H9 (cell line): ENCODE measurements at regions not wholly inside any gene's neighbourhood (a gene's known extent, or its start where the extent isn't known, plus 50 kb on each side); places are given as distances from the start of the nearest gene placed in this dataset.

Source experiments
- DNase-seq: peaks from one replicate; pipeline ENCODE4 v3.0.0-alpha.2; 2017
- H2AFZ ChIP-seq: one replicate; pipeline ENCODE4 v1.6.1; 2013; ENCODE audit warnings: mild to moderate bottlenecking, low read length, control low read depth, moderate library complexity
- H2AK5ac ChIP-seq: 2 replicates; pipeline ENCODE4 v1.6.1; 2013; ENCODE audit warnings: low read length, control low read depth, mixed read lengths; ENCODE audit not compliant: insufficient read length
- H2BK120ac ChIP-seq: one replicate; pipeline ENCODE4 v1.6.1; 2013; ENCODE audit warnings: low read depth, mild to moderate bottlenecking, low read length, control low read depth, inconsistent platforms; ENCODE audit not compliant: poor library complexity, severe bottlenecking
- H2BK12ac ChIP-seq: 2 replicates; pipeline ENCODE4 v1.6.1; 2013; ENCODE audit warnings: low read length, control low read depth, mixed read lengths, low read depth; ENCODE audit not compliant: insufficient read length
- H2BK15ac ChIP-seq: 2 replicates; pipeline ENCODE4 v1.6.1; 2013; ENCODE audit warnings: low read depth, low read length, control low read depth
- H2BK20ac ChIP-seq: one replicate; pipeline ENCODE4 v1.6.1; 2013; ENCODE audit warnings: low read depth, mild to moderate bottlenecking, low read length, control low read depth, inconsistent platforms; ENCODE audit not compliant: poor library complexity, severe bottlenecking
- H2BK5ac ChIP-seq: 2 replicates; pipeline ENCODE4 v1.6.1; 2013; ENCODE audit warnings: low read length, control low read depth, mixed read lengths; ENCODE audit not compliant: insufficient read length
- H3K14ac ChIP-seq: 2 replicates; pipeline ENCODE4 v1.6.1; 2013; ENCODE audit warnings: low read length, control low read depth; ENCODE audit not compliant: insufficient read depth
- H3K18ac ChIP-seq: 2 replicates; pipeline ENCODE4 v1.6.1; 2013; ENCODE audit warnings: low read depth, mild to moderate bottlenecking, mixed read lengths, low read length, control low read depth; ENCODE audit not compliant: insufficient read length
- H3K23ac ChIP-seq: 2 replicates; pipeline ENCODE4 v1.6.1; 2013; ENCODE audit warnings: low read length, control low read depth, mixed read lengths, low read depth; ENCODE audit not compliant: insufficient read length
- H3K23me2 ChIP-seq: 2 replicates; pipeline ENCODE4 v1.6.1; 2013; ENCODE audit warnings: low read depth, mild to moderate bottlenecking, mixed read lengths, low read length, control low read depth; ENCODE audit not compliant: insufficient read length, poor library complexity, severe bottlenecking
- H3K27ac ChIP-seq: 2 replicates; pipeline ENCODE4 v1.5.1; 2013; ENCODE audit warnings: low read length, control low read depth, mixed read lengths, low read depth; ENCODE audit not compliant: insufficient read length
- H3K27me3 ChIP-seq: 2 replicates; pipeline ENCODE4 v1.6.1; 2013; ENCODE audit warnings: low read length, control low read depth, inconsistent platforms; ENCODE audit not compliant: insufficient read depth
- H3K4ac ChIP-seq: 2 replicates; pipeline ENCODE4 v1.6.1; 2013; ENCODE audit warnings: low read depth, mild to moderate bottlenecking, control low read depth, inconsistent platforms, low read length, moderate library complexity
- H3K4me1 ChIP-seq: 2 replicates; pipeline ENCODE4 v1.6.1; 2013; ENCODE audit warnings: low read length, control low read depth, inconsistent platforms; ENCODE audit not compliant: insufficient read depth
- H3K4me2 ChIP-seq: 2 replicates; pipeline ENCODE4 v1.6.1; 2013; ENCODE audit warnings: low read length, control low read depth, mixed read lengths; ENCODE audit not compliant: insufficient read length, insufficient read depth
- H3K56ac ChIP-seq: 2 replicates; pipeline ENCODE4 v1.6.1; 2013; ENCODE audit warnings: low read depth, mild to moderate bottlenecking, mixed read lengths, low read length, control low read depth; ENCODE audit not compliant: insufficient read length
- H3K79me1 ChIP-seq: 2 replicates; pipeline ENCODE4 v1.6.1; 2013; ENCODE audit warnings: low read depth, mild to moderate bottlenecking, moderate library complexity, low read length, control low read depth, inconsistent platforms; ENCODE audit not compliant: insufficient read depth, poor library complexity, severe bottlenecking
- H3K79me2 ChIP-seq: 2 replicates; pipeline ENCODE4 v1.6.1; 2013; ENCODE audit warnings: low read length, control low read depth, inconsistent platforms; ENCODE audit not compliant: insufficient read depth
- H3K9ac ChIP-seq: 2 replicates; pipeline ENCODE4 v1.6.1; 2013; ENCODE audit warnings: low read length, control low read depth, mixed read lengths; ENCODE audit not compliant: insufficient read length; ENCODE audit errors: extremely low read depth
- H3K9me3 ChIP-seq: one replicate; pipeline ENCODE4 v1.6.1; 2013; ENCODE audit warnings: low read depth, low read length, inconsistent platforms; ENCODE audit not compliant: control insufficient read depth
- H3T11ph ChIP-seq: one replicate; pipeline ENCODE4 v1.6.1; 2013; ENCODE audit warnings: mild to moderate bottlenecking, low read length, control low read depth, inconsistent platforms
- H4K20me1 ChIP-seq: one replicate; pipeline ENCODE4 v1.6.1; 2013; ENCODE audit not compliant: control insufficient read depth, insufficient read length, insufficient read depth
- H4K5ac ChIP-seq: 2 replicates; pipeline ENCODE4 v1.6.1; 2013; ENCODE audit warnings: low read depth, mild to moderate bottlenecking, mixed read lengths, low read length, control low read depth; ENCODE audit not compliant: insufficient read length
- H4K8ac ChIP-seq: replicated peaks from 2 replicates; pipeline ENCODE4 v1.6.1; 2013; ENCODE audit warnings: low read length, control low read depth, mixed read lengths, low read depth; ENCODE audit not compliant: insufficient read length
- H4K91ac ChIP-seq: 2 replicates; pipeline ENCODE4 v1.6.1; 2013; ENCODE audit warnings: low read depth, mild to moderate bottlenecking, moderate library complexity, mixed read lengths, low read length, control low read depth; ENCODE audit not compliant: insufficient read length
- H3K27ac Mint-ChIP-seq, 3 experiments: 2 replicates in 2 of 3; 3 replicates in 1 of 3; pipeline ENCODE4 v1.8.0; 2020 to 2021; ENCODE audit warnings: mixed read lengths in 3 of 3, mild to moderate bottlenecking in 1 of 3, moderate library complexity in 1 of 3
- H3K27me3 Mint-ChIP-seq: 2 replicates; pipeline ENCODE4 v1.8.0; 2021; ENCODE audit warnings: low read depth, mild to moderate bottlenecking, moderate library complexity, mixed read lengths
- H3K36me3 Mint-ChIP-seq, 3 experiments: 2 replicates in 2 of 3; 3 replicates in 1 of 3; pipeline ENCODE4 v1.8.0; 2020 to 2021; ENCODE audit warnings: low read depth in 3 of 3, mixed read lengths in 3 of 3; ENCODE audit not compliant: insufficient read depth in 1 of 3
- H3K4me1 Mint-ChIP-seq, 2 experiments: 2 replicates each; pipeline ENCODE4 v1.8.0; 2020; ENCODE audit warnings: mixed read lengths in 2 of 2
- H3K4me3 Mint-ChIP-seq, 2 experiments: 2 replicates in 1 of 2; 3 replicates in 1 of 2; pipeline ENCODE4 v1.8.0; 2020 to 2021; ENCODE audit warnings: mild to moderate bottlenecking in 2 of 2, mixed read lengths in 2 of 2, moderate library complexity in 1 of 2
- H3K9me3 Mint-ChIP-seq, 2 experiments: 2 replicates in 1 of 2; 3 replicates in 1 of 2; pipeline ENCODE4 v1.8.0; 2020; ENCODE audit warnings: mild to moderate bottlenecking in 2 of 2, mixed read lengths in 2 of 2, moderate library complexity in 1 of 2
- WGBS: extraction: QIAGEN DNeasy Blood & Tissue Kit; methylation state at CpG from one replicate; pipeline ENCODE4 v1.1.7; 2013; ENCODE audit warnings: missing lambda C conversion rate, low lambda C conversion rate, mixed read lengths; ENCODE audit not compliant: insufficient read length; ENCODE audit errors: extremely low coverage; 5-methylcytosine and 5-hydroxymethylcytosine counted together
- TF ChIP-seq, protein P1 (sequence below): fragments of 200-600 bp; sonication (generic); conservative IDR thresholded peaks from 3 replicates; pipeline ENCODE4 v1.8.0; 2021; ENCODE audit warnings: antibody characterized with exemption, mild to moderate bottlenecking

DNA sequence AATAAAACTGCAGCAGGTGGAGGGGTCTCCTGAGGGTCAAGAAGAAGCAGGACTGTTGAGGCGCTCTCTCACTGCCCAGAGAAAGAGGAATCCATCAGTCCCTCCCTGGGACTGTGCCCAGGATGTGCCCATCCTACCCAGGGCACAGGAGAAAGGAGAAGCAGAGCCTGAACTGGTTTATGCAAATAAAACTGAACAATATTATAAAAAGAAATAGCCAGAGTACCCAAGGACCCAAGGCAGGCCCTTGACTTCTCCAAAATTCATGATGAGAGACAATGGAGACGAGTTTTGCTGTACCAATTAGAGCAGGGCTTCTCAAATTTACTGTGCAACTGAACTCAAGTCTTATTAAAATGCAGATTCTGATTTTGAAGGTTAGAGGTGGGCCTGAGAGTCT lies 211.0 kb downstream of the IGSF11 start:
- no peak overlapping the region for H3K4ac ChIP-seq
- no peak overlapping the region for H2BK5ac ChIP-seq
- H4K8ac ChIP-seq = no peak overlapping the region
- Mint-ChIP-seq H3K36me3 (no peaks in the 10 kb centered on the region), H3K27ac (no peak overlapping the region), H3K9me3 (peaks cover 0 to 2% of the 10 kb centered on the region in 2 experiments; a peak in 1 of 5 replicates), H3K4me3 (no peak overlapping the region), H3K4me1 (peaks cover 4 to 6% of the 10 kb centered on the region in 2 experiments), H3K27me3 (no peaks in the 10 kb centered on the region)
- no peak overlapping the region for H4K91ac ChIP-seq
- DNase-seq = no peak
- no peak overlapping the region for H3K56ac ChIP-seq
- no peaks in the 10 kb centered on the region for H3K79me2 ChIP-seq
- H3K9ac ChIP-seq = no peak overlapping the region
- no peaks in the 10 kb centered on the region for H3K4me1 ChIP-seq
- TF ChIP-seq, protein P1, sequence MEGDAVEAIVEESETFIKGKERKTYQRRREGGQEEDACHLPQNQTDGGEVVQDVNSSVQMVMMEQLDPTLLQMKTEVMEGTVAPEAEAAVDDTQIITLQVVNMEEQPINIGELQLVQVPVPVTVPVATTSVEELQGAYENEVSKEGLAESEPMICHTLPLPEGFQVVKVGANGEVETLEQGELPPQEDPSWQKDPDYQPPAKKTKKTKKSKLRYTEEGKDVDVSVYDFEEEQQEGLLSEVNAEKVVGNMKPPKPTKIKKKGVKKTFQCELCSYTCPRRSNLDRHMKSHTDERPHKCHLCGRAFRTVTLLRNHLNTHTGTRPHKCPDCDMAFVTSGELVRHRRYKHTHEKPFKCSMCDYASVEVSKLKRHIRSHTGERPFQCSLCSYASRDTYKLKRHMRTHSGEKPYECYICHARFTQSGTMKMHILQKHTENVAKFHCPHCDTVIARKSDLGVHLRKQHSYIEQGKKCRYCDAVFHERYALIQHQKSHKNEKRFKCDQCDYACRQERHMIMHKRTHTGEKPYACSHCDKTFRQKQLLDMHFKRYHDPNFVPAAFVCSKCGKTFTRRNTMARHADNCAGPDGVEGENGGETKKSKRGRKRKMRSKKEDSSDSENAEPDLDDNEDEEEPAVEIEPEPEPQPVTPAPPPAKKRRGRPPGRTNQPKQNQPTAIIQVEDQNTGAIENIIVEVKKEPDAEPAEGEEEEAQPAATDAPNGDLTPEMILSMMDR = no peak
- H3K79me1 ChIP-seq = no peaks in the 10 kb centered on the region
- H2AK5ac ChIP-seq = no peak overlapping the region
- H2BK20ac ChIP-seq = no peak overlapping the region
- H3K27me3 ChIP-seq = no peaks in the 10 kb centered on the region
- H2BK120ac ChIP-seq = no peak overlapping the region
- H3K23ac ChIP-seq = no peak overlapping the region
- H3K9me3 ChIP-seq = no peaks in the 10 kb centered on the region
- no peak overlapping the region for H3K27ac ChIP-seq
- no peak overlapping the region for H3T11ph ChIP-seq
- H3K14ac ChIP-seq = no peak overlapping the region
- no peak overlapping the region for H3K18ac ChIP-seq
- no peaks in the 10 kb centered on the region for H3K23me2 ChIP-seq
- no peak overlapping the region for H4K5ac ChIP-seq
- no peak overlapping the region for H3K4me2 ChIP-seq
- no peaks in the 10 kb centered on the region for H4K20me1 ChIP-seq
- H2BK12ac ChIP-seq = no peak overlapping the region
- H2AFZ ChIP-seq = no peak overlapping the region
- no peak overlapping the region for H2BK15ac ChIP-seq
- WGBS = no CpG with 5 or more reads among the region's 2 CpGs
